Panc1 (cell line): ENCODE measurements at regions not wholly inside any gene's neighbourhood (a gene's known extent, or its start where the extent isn't known, plus 50 kb on each side); places are given as distances from the start of the nearest gene placed in this dataset.

Experiments used
- ATAC-seq: fragments of 200-7000 bp; cut with Tn5 transposase; 2 replicates; pipeline ENCODE4 v1.9.1; 2020; ENCODE audit warnings: mild to moderate bottlenecking, moderate library complexity
- BruUV-seq: library from RNA; stranded (reverse); fragments of 400-500 nt; replicated peaks from 2 replicates; lab custom pipeline; 2021; lab: Mats Ljungman, UMichigan
- CTCF ChIA-PET: fragments of 300-600 bp; sonication (Branson Sonifier 250); formaldehyde crosslinking; loops from one replicate; lab custom pipeline; 2022; ENCODE audit warnings: antibody characterized with exemption; lab: Charles Lee
- POLR2A ChIA-PET: fragments of 300-600 bp; sonication (Branson Sonifier 250); formaldehyde crosslinking; loops from one replicate; lab custom pipeline; 2022; ENCODE audit warnings: antibody characterized with exemption; lab: Charles Lee
- DNase-seq: peaks from one replicate; pipeline ENCODE4 v3.0.0-alpha.2; 2010; ENCODE audit warnings: low read depth, low spot score
- H3K27ac ChIP-seq: 2 replicates; pipeline ENCODE4 v1.5.1; 2011; ENCODE audit warnings: mild to moderate bottlenecking, low read length, inconsistent platforms
- H3K27me3 ChIP-seq: fragments of 200-500 bp; sonication (Bioruptor generic); 2 replicates; pipeline ENCODE4 v1.6.0; 2014; ENCODE audit warnings: low read length, inconsistent platforms; ENCODE audit not compliant: control insufficient read depth, insufficient read depth
- H3K36me3 ChIP-seq: fragments of 200-500 bp; sonication (Bioruptor generic); 2 replicates; pipeline ENCODE4 v1.5.1; 2014; ENCODE audit warnings: inconsistent platforms, mild to moderate bottlenecking, low read length, moderate library complexity; ENCODE audit not compliant: control insufficient read depth, insufficient read depth
- H3K4me1 ChIP-seq: 2 replicates; pipeline ENCODE4 v1.5.1; 2011; ENCODE audit warnings: inconsistent platforms, mild to moderate bottlenecking, low read length, moderate library complexity; ENCODE audit not compliant: control insufficient read depth, insufficient read depth
- H3K4me3 ChIP-seq, 2 experiments: 2 replicates each; pipeline ENCODE4 v1.5.1; 2011 to 2012; ENCODE audit warnings: low read depth in 2 of 2, low read length in 2 of 2, mild to moderate bottlenecking in 2 of 2, inconsistent platforms in 1 of 2, moderate library complexity in 1 of 2
- H3K9me3 ChIP-seq: fragments of 200-500 bp; sonication (Bioruptor generic); 2 replicates; pipeline ENCODE4 v1.5.1; 2014; ENCODE audit warnings: low read depth, mild to moderate bottlenecking, inconsistent platforms, low read length, moderate library complexity; ENCODE audit not compliant: control insufficient read depth, insufficient read depth
- POLR2AphosphoS5 ChIP-seq: IDR thresholded peaks from 2 replicates; pipeline ENCODE4 v1.6.1; 2012; ENCODE audit warnings: mild to moderate bottlenecking, low read depth, low read length, moderate library complexity
- REST ChIP-seq, 2 experiments: IDR thresholded peaks; 2 replicates each; pipeline ENCODE4 v1.6.1; 2011 to 2012; ENCODE audit warnings: low read depth in 2 of 2, control low read depth in 1 of 2, low read length in 1 of 2, mild to moderate bottlenecking in 1 of 2, moderate library complexity in 1 of 2; ENCODE audit not compliant: insufficient read depth in 1 of 2
- SIN3A ChIP-seq: IDR thresholded peaks from 2 replicates; pipeline ENCODE4 v1.6.1; 2012; ENCODE audit warnings: low read depth, mild to moderate bottlenecking, low read length, moderate library complexity, borderline replicate concordance; ENCODE audit not compliant: insufficient read depth
- TCF7L2 ChIP-seq: IDR thresholded peaks from 2 replicates; pipeline ENCODE4 v1.6.1; 2011; ENCODE audit warnings: mild to moderate bottlenecking, low read depth, low read length, inconsistent platforms
- in situ Hi-C: cut with HindIII; loops from 2 replicates; pipeline ENCODE4 v1.10.0; 2016; ENCODE audit warnings: low sequenced_read_pairs, low pct_unique_long_range_greater_than_20kb
- intact Hi-C: fragments of 100-400 bp; cut with micrococcal nuclease; formaldehyde crosslinking; loops from one replicate; pipeline ENCODE4 v1.10.0; 2022; ENCODE audit not compliant: unreplicated experiment
- TF ChIP-seq, protein P1 (sequence below): fragments of 450-650 bp; IDR thresholded peaks from 2 replicates; pipeline ENCODE4 v1.5.1; 2017; ENCODE audit warnings: mild to moderate bottlenecking

DNA sequence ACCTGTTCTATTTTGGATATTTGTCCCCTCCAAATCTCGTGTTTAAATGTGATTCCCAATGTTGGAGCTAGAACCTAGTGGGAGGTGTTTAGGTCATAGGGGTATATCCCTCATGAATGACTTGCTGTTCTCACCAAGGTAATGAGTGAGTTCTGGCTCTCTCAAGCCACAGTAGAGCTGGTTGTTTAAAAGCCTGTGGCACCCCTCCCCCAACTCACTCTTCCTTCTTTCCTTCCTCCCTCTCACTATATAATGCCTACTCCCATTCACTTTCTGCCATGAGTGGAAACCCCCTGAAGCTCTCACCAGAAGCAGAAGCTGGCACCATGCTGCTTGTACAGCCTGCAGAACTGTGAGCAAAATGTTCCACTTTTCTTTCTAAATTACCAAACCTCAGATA lies 341.1 kb downstream of the SI start:
- Histone ChIP-seq H3K27ac (no peak overlapping the region), H3K4me3 (no peak overlapping the region), H3K9me3 (no peaks in the 10 kb centered on the region), H3K4me1 (no peaks in the 10 kb centered on the region), H3K36me3 (no peaks in the 10 kb centered on the region), H3K27me3 (no peaks in the 10 kb centered on the region)
- in situ Hi-C loops, result no loop called here
- POLR2A ChIA-PET, result no interaction called here
- CTCF ChIA-PET, result no interaction called here
- intact Hi-C loops, result no loop called here
- ATAC-seq, result no peak
- no TSS peak for BruUV-seq
- no peak for TF ChIP-seq POLR2AphosphoS5
- TF ChIP-seq, protein P1, sequence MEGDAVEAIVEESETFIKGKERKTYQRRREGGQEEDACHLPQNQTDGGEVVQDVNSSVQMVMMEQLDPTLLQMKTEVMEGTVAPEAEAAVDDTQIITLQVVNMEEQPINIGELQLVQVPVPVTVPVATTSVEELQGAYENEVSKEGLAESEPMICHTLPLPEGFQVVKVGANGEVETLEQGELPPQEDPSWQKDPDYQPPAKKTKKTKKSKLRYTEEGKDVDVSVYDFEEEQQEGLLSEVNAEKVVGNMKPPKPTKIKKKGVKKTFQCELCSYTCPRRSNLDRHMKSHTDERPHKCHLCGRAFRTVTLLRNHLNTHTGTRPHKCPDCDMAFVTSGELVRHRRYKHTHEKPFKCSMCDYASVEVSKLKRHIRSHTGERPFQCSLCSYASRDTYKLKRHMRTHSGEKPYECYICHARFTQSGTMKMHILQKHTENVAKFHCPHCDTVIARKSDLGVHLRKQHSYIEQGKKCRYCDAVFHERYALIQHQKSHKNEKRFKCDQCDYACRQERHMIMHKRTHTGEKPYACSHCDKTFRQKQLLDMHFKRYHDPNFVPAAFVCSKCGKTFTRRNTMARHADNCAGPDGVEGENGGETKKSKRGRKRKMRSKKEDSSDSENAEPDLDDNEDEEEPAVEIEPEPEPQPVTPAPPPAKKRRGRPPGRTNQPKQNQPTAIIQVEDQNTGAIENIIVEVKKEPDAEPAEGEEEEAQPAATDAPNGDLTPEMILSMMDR, result no peak
- no peak for TF ChIP-seq TCF7L2
- TF ChIP-seq SIN3A, result no peak
- no peak for TF ChIP-seq REST (IDR thresholded peaks at IDR 0.05; ENCODE audit: insufficient read depth in 1 of 2, low read depth in 2 of 2, low read length in 1 of 2)
- DNase-seq, result no peak

DNA sequence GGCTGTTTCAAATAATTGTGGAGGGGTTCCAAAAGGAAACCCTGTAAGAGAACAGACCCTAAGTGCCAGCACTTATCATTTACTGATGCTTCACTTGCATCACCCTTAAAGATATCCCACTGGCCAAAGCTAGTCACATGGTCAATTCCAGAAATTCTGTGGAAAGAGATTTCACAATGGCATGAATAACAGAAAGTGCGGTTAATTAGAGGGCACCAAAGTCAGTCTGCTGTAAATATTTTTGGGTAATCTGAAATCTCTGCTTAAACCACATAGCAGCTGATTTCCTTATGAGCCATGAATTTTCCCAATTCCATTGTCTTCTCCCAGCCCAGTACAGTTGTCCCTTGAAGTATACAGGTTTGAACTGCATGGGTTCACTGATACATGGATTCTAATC lies 346.1 kb downstream of the SI start:
- Histone ChIP-seq H3K27me3 (no peaks in the 10 kb centered on the region), H3K4me3 (no peak overlapping the region), H3K4me1 (no peaks in the 10 kb centered on the region), H3K9me3 (no peaks in the 10 kb centered on the region), H3K27ac (no peak overlapping the region), H3K36me3 (no peaks in the 10 kb centered on the region)
- in situ Hi-C loops, result no loop called here
- ATAC-seq (no peak), DNase-seq (no peak)
- intact Hi-C loops, result no loop called here
- CTCF ChIA-PET, result no interaction called here
- TF ChIP-seq REST (IDR thresholded peaks at IDR 0.05; ENCODE audit: insufficient read depth in 1 of 2, low read depth in 2 of 2, low read length in 1 of 2), result no peak
- no peak for TF ChIP-seq TCF7L2
- no peak for TF ChIP-seq POLR2AphosphoS5
- no peak for TF ChIP-seq SIN3A
- TF ChIP-seq, protein P1, result no peak
- no TSS peak for BruUV-seq
- POLR2A ChIA-PET, result no interaction called here
